Ishikawa (cell line): ENCODE measurements at regions not wholly inside any gene's neighbourhood (a gene's known extent, or its start where the extent isn't known, plus 50 kb on each side); places are given as distances from the start of the nearest gene placed in this dataset.

ENCODE experiments used
- CEBPB ChIP-seq: IDR thresholded peaks from 2 replicates; pipeline ENCODE4 v1.6.1; 2012
- CREB1 ChIP-seq: IDR thresholded peaks from 2 replicates; pipeline ENCODE4 v1.6.1; 2012; ENCODE audit warnings: low read depth
- EGR1 ChIP-seq: IDR thresholded peaks from 2 replicates; pipeline ENCODE4 v1.6.1; 2012
- EP300 ChIP-seq: IDR thresholded peaks from 2 replicates; pipeline ENCODE4 v1.6.1; 2012; ENCODE audit warnings: borderline replicate concordance
- FOXM1 ChIP-seq: IDR thresholded peaks from 2 replicates; pipeline ENCODE4 v1.6.1; 2012; ENCODE audit warnings: low read depth, borderline replicate concordance
- NFIC ChIP-seq: IDR thresholded peaks from 2 replicates; pipeline ENCODE4 v1.6.1; 2012
- RAD21 ChIP-seq: IDR thresholded peaks from 2 replicates; pipeline ENCODE4 v1.6.1; 2012; ENCODE audit warnings: low read depth
- TAF1 ChIP-seq: IDR thresholded peaks from 2 replicates; pipeline ENCODE4 v1.6.1; 2012; ENCODE audit warnings: low read depth, mild to moderate bottlenecking
- TCF12 ChIP-seq: IDR thresholded peaks from 2 replicates; pipeline ENCODE4 v1.6.1; 2012; ENCODE audit warnings: low read depth
- TEAD4 ChIP-seq: IDR thresholded peaks from 2 replicates; pipeline ENCODE4 v1.6.1; 2012
- YY1 ChIP-seq: IDR thresholded peaks from 2 replicates; pipeline ENCODE4 v1.6.1; 2012; ENCODE audit warnings: low read depth
- ZBTB7A ChIP-seq: IDR thresholded peaks from 2 replicates; pipeline ENCODE4 v1.6.1; 2012; ENCODE audit warnings: low read depth
- TF ChIP-seq, protein P1 (sequence below): IDR thresholded peaks from 2 replicates; pipeline ENCODE4 v1.6.1; 2012; ENCODE audit warnings: low read depth, mild to moderate bottlenecking
- TF ChIP-seq, protein P2 (sequence below): IDR thresholded peaks from 2 replicates; pipeline ENCODE4 v1.6.1; 2012
- TF ChIP-seq, protein P3 (sequence below): IDR thresholded peaks from 2 replicates; pipeline ENCODE4 v1.6.1; 2012

DNA sequence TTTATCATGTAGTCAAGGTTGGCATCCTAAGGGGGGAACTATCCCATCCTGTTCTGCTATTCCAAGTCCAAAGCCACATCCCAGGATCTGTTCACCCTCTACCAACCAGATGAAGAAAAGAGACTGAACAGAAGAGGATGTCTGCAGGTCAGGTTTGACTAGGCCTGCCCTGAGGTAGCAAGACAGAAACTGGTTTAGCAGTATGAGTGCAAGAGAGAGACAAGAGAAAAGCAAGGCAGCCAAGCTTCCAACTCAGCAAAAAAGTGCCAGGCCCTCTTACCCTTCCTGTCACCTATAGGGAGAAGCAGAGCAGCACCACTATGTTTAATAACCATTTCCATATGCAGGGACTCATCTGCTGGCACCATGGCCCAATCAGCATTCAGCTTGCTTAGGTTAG lies 320.8 kb upstream of the DUSP10 start:
- TF ChIP-seq, protein P1, sequence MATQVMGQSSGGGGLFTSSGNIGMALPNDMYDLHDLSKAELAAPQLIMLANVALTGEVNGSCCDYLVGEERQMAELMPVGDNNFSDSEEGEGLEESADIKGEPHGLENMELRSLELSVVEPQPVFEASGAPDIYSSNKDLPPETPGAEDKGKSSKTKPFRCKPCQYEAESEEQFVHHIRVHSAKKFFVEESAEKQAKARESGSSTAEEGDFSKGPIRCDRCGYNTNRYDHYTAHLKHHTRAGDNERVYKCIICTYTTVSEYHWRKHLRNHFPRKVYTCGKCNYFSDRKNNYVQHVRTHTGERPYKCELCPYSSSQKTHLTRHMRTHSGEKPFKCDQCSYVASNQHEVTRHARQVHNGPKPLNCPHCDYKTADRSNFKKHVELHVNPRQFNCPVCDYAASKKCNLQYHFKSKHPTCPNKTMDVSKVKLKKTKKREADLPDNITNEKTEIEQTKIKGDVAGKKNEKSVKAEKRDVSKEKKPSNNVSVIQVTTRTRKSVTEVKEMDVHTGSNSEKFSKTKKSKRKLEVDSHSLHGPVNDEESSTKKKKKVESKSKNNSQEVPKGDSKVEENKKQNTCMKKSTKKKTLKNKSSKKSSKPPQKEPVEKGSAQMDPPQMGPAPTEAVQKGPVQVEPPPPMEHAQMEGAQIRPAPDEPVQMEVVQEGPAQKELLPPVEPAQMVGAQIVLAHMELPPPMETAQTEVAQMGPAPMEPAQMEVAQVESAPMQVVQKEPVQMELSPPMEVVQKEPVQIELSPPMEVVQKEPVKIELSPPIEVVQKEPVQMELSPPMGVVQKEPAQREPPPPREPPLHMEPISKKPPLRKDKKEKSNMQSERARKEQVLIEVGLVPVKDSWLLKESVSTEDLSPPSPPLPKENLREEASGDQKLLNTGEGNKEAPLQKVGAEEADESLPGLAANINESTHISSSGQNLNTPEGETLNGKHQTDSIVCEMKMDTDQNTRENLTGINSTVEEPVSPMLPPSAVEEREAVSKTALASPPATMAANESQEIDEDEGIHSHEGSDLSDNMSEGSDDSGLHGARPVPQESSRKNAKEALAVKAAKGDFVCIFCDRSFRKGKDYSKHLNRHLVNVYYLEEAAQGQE = no peak
- TF ChIP-seq EP300 (no peak), CEBPB (no peak), EGR1 (no peak), FOXM1 (no peak), TAF1 (no peak), CREB1 (no peak), YY1 (no peak), ZBTB7A (no peak), RAD21 (no peak), NFIC (no peak)
- TF ChIP-seq, protein P2, sequence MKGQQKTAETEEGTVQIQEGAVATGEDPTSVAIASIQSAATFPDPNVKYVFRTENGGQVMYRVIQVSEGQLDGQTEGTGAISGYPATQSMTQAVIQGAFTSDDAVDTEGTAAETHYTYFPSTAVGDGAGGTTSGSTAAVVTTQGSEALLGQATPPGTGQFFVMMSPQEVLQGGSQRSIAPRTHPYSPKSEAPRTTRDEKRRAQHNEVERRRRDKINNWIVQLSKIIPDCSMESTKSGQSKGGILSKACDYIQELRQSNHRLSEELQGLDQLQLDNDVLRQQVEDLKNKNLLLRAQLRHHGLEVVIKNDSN = no peak
- TF ChIP-seq, protein P3, sequence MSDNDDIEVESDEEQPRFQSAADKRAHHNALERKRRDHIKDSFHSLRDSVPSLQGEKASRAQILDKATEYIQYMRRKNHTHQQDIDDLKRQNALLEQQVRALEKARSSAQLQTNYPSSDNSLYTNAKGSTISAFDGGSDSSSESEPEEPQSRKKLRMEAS = no peak

DNA sequence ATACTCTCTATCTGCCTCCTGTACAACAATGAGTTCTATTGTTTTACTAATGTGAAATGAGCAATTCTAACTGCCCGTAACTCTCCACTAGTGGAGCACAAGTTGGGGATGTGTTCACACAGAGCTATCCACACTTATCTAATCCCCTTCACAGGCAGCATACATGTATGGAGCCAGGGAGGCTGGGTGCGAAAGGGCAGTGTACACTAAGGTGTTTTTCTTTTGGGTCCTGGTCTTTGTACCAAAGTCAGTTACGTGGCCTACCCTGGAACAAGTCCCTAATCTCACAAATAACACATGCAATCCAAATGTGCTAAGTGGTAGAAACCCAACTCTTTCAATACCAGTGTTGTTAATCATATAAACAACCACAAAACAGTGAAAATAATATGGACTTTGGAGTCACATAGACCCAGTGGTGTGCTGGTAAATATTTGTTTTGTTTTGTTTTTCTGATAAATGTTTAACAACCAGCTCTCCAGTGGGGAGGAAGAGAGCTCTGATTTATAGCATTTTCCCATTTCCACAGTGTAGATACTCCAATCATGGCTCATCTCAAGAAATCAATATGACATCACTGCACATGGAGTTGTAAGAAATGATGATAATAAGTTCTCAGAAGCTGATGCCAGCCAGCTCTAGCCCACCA lies 319.9 kb upstream of the DUSP10 start:
- TF ChIP-seq TCF12 = no peak
- TF ChIP-seq, protein P3 = no peak
- TF ChIP-seq YY1 = no peak
- no peak for TF ChIP-seq NFIC
- TF ChIP-seq CREB1 = no peak
- no peak for TF ChIP-seq FOXM1
- no peak for TF ChIP-seq CEBPB
- no peak for TF ChIP-seq EGR1
- no peak for TF ChIP-seq RAD21
- TF ChIP-seq ZBTB7A = no peak
- TF ChIP-seq TEAD4 = no peak
- TF ChIP-seq, protein P1 = no peak
- TF ChIP-seq TAF1 = no peak
- no peak for TF ChIP-seq EP300
- TF ChIP-seq, protein P2 = no peak

DNA sequence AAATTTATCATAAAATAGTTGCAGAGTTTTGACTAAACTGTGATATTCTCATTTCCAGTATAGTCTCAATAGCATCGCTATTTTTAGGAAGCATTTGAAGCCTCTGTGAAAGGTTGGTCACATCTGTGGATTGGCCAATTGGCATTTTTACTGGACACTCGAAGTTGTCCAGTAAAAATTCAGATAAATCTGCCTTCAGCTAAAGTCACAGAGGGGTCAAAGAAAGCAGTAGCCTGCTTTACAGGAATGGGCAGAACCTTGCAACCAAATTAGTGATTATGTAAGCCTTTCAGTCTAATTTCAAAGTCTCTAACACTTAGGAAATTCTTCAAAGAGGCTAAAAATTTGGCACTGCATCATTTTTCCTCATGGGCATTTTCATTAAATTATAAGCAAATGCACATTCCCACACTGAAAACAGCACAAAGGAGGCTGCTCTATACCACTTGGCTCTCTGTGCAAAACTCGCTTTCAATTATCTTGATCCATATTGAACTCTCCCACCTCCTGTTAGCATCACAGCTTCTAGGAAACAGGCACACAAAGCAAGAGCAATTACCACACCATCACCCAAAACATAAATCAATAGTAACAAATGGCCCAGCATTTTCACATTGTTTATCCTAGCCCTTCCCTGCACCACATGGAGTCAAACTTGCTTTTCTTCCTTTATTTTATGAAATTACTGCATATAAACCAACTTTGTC lies 318.5 kb upstream of the DUSP10 start:
- TF ChIP-seq RAD21 (no peak), FOXM1 (no peak), EGR1 (no peak), ZBTB7A (no peak), NFIC (no peak), TCF12 (no peak), TEAD4 (no peak), CEBPB (no peak), CREB1 (no peak), EP300 (no peak), YY1 (no peak), TAF1 (no peak)
- TF ChIP-seq, protein P1 = no peak
- TF ChIP-seq, protein P3 = no peak
- TF ChIP-seq, protein P2 = no peak
